ENCODE measurements at regions not wholly inside any gene's neighbourhood (a gene's known extent, or its start where the extent isn't known, plus 50 kb on each side); places are given as distances from the start of the nearest gene placed in this dataset.

- Histone ChIP-seq H3F3A (ENCODE audit: insufficient read depth) (no peaks in the 10 kb centered on the region), H3K4me1 (ENCODE audit: insufficient read depth) (no peaks in the 10 kb centered on the region), H3K9ac (no peak overlapping the region), H3K27ac (no peak overlapping the region), H4K20me1 (ENCODE audit: insufficient read depth) (no peaks in the 10 kb centered on the region), H3K4me3 (no peak overlapping the region), H3K9me2 (ENCODE audit: insufficient read depth) (peaks cover 4% of the 10 kb centered on the region; the same call in 1 of the 2 replicates), H3K27me3 (replicated peaks; ENCODE audit: insufficient read depth) (no peaks in the 10 kb centered on the region), H3K4me2 (ENCODE audit: unreplicated experiment) (no peak overlapping the region), H3K9me3 (ENCODE audit: low read depth) (no peaks in the 10 kb centered on the region), H3K79me2 (ENCODE audit: insufficient read depth) (no peaks in the 10 kb centered on the region), H2AFZ (no peak overlapping the region), H3K36me3 (ENCODE audit: low read depth) (no peaks in the 10 kb centered on the region)
- no peak for TF ChIP-seq EZH2 (IDR thresholded peaks at IDR 0.05; ENCODE audit: insufficient read depth, poor library complexity, severe bottlenecking)
- TF ChIP-seq EZH2phosphoT487 (IDR thresholded peaks at IDR 0.05; ENCODE audit: insufficient read depth, low read depth) = no peak
- in situ Hi-C loops (cut with MboI) = no loop called here
- DNase-seq = no peak
- 20 to 25% methylated on average over 3 of the region's 3 CpGs for WGBS, 2 experiments (ENCODE audit: low coverage in 1 of 2, low lambda C conversion rate in 2 of 2, missing lambda C conversion rate in 2 of 2)
Measured at GRCh38 chr7:110257673-110258072, 833.3 kb upstream of the LRRN3 start.

DNA sequence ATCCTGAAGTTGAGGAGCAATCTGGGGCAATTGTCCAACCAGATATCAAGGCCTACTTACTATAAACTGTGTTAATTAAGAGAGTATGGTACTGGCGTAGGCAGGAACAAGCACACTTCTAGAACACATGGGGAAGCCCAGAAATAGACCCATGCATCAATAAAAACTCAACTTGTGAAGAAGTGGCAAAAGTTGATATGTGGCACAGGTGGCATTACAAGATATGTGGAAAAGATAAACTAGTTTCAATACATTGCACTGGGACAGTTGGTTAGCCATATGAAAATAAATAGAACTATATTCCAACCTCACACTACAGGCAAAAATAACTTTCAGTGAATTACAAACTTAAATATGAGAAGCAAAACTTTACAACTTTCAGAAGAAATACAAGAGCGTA lies 828.7 kb upstream of the LRRN3 start:
- in situ Hi-C loops (cut with MboI) = no loop called here

GRCh38 chr7:110264288-110264687 lies 826.6 kb upstream of the LRRN3 start:
- Histone ChIP-seq H3K9ac (no peak overlapping the region), H3K27ac (no peak overlapping the region), H4K20me1 (ENCODE audit: insufficient read depth) (no peaks in the 10 kb centered on the region), H3K27me3 (replicated peaks; ENCODE audit: insufficient read depth) (no peaks in the 10 kb centered on the region), H3K9me2 (ENCODE audit: insufficient read depth) (peaks cover 4% of the 10 kb centered on the region; the same call in 1 of the 2 replicates), H3K9me3 (ENCODE audit: low read depth) (no peaks in the 10 kb centered on the region), H3K4me1 (ENCODE audit: insufficient read depth) (no peaks in the 10 kb centered on the region), H2AFZ (no peak overlapping the region), H3K4me2 (ENCODE audit: unreplicated experiment) (no peak overlapping the region), H3K36me3 (ENCODE audit: low read depth) (no peaks in the 10 kb centered on the region), H3K79me2 (ENCODE audit: insufficient read depth) (no peaks in the 10 kb centered on the region), H3K4me3 (no peak overlapping the region), H3F3A (ENCODE audit: insufficient read depth) (no peaks in the 10 kb centered on the region)
- no peak for DNase-seq
- 17 to 22% methylated on average over 5 of the region's 5 CpGs for WGBS, 2 experiments (ENCODE audit: low coverage in 1 of 2, low lambda C conversion rate in 2 of 2, missing lambda C conversion rate in 2 of 2)
- in situ Hi-C loops (cut with MboI) = no loop called here
- no peak for TF ChIP-seq EZH2phosphoT487 (IDR thresholded peaks at IDR 0.05; ENCODE audit: insufficient read depth, low read depth)
- no peak for TF ChIP-seq EZH2 (IDR thresholded peaks at IDR 0.05; ENCODE audit: insufficient read depth, poor library complexity, severe bottlenecking)

More for the DNA sequence above, 828.7 kb upstream of the LRRN3 start:
- no peaks in the 10 kb centered on the region for H3K79me2 ChIP-seq (ENCODE audit: insufficient read depth)
- H3K36me3 ChIP-seq (ENCODE audit: low read depth) = no peaks in the 10 kb centered on the region
- H3K4me3 ChIP-seq = no peak overlapping the region
- no peaks in the 10 kb centered on the region for H3K27me3 ChIP-seq (replicated peaks; ENCODE audit: insufficient read depth)
- no peak overlapping the region for H3K27ac ChIP-seq
- 9 to 10% methylated on average over 2 of the region's 2 CpGs for WGBS, 2 experiments (ENCODE audit: low coverage in 1 of 2, low lambda C conversion rate in 2 of 2, missing lambda C conversion rate in 2 of 2)
- no peaks in the 10 kb centered on the region for H3K9me3 ChIP-seq (ENCODE audit: low read depth)
- TF ChIP-seq EZH2phosphoT487 (IDR thresholded peaks at IDR 0.05; ENCODE audit: insufficient read depth, low read depth) (no peak), EZH2 (IDR thresholded peaks at IDR 0.05; ENCODE audit: insufficient read depth, poor library complexity, severe bottlenecking) (no peak)
- H3K9ac ChIP-seq = no peak overlapping the region
- no peaks in the 10 kb centered on the region for H3K4me1 ChIP-seq (ENCODE audit: insufficient read depth)
- no peak overlapping the region for H3K4me2 ChIP-seq (ENCODE audit: unreplicated experiment)
- H2AFZ ChIP-seq = no peak overlapping the region
- H3F3A ChIP-seq (ENCODE audit: insufficient read depth) = no peaks in the 10 kb centered on the region
- DNase-seq = no peak
- H3K9me2 ChIP-seq (ENCODE audit: insufficient read depth) = peaks cover 4% of the 10 kb centered on the region; the same call in 1 of the 2 replicates
- no peaks in the 10 kb centered on the region for H4K20me1 ChIP-seq (ENCODE audit: insufficient read depth)

GRCh38 chr7:110281362-110281761 lies 809.6 kb upstream of the LRRN3 start:
- no peak overlapping the region for H2AFZ ChIP-seq
- H3K9me3 ChIP-seq (ENCODE audit: low read depth) = no peaks in the 10 kb centered on the region
- DNase-seq = no peak
- H3K9me2 ChIP-seq (ENCODE audit: insufficient read depth) = no peaks in the 10 kb centered on the region
- no peaks in the 10 kb centered on the region for H3F3A ChIP-seq (ENCODE audit: insufficient read depth)
- in situ Hi-C loops (cut with MboI) = no loop called here
- no peaks in the 10 kb centered on the region for H4K20me1 ChIP-seq (ENCODE audit: insufficient read depth)
- no peak overlapping the region for H3K27ac ChIP-seq
- no peaks in the 10 kb centered on the region for H3K36me3 ChIP-seq (ENCODE audit: low read depth)
- no peak overlapping the region for H3K9ac ChIP-seq
- no peak overlapping the region for H3K4me3 ChIP-seq
- TF ChIP-seq EZH2phosphoT487 (IDR thresholded peaks at IDR 0.05; ENCODE audit: insufficient read depth, low read depth) = no peak
- no peak for TF ChIP-seq EZH2 (IDR thresholded peaks at IDR 0.05; ENCODE audit: insufficient read depth, poor library complexity, severe bottlenecking)
- H3K27me3 ChIP-seq (replicated peaks; ENCODE audit: insufficient read depth) = no peaks in the 10 kb centered on the region
- no peak overlapping the region for H3K4me2 ChIP-seq (ENCODE audit: unreplicated experiment)
- H3K4me1 ChIP-seq (ENCODE audit: insufficient read depth) = no peaks in the 10 kb centered on the region
- no peaks in the 10 kb centered on the region for H3K79me2 ChIP-seq (ENCODE audit: insufficient read depth)
- 31 to 34% methylated on average over 4 of the region's 4 CpGs for WGBS, 2 experiments (ENCODE audit: low coverage in 1 of 2, low lambda C conversion rate in 2 of 2, missing lambda C conversion rate in 2 of 2)

DNA sequence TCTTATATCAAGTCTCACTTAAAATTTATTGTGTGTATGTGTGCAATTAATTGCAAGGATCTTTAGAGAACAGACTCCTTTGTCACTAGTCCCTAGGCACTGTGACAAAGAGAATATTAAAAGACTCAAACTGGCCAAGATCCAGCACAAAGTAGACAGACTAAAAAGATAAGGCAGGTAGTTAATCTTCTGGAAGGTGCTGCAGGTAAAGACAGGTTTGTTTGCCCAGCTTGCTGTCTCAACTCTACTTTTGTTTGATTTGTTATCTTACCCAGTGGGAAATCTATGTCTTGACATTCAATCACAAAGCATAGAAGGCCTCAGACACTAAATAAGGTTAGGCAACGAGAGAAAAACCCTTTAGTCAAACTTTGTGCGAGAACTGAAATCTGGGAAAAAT lies 807.9 kb upstream of the LRRN3 start:
- DNase-seq = no peak
- Histone ChIP-seq H2AFZ (no peak overlapping the region), H3K9ac (no peak overlapping the region), H3K9me2 (ENCODE audit: insufficient read depth) (no peaks in the 10 kb centered on the region), H3K79me2 (ENCODE audit: insufficient read depth) (no peaks in the 10 kb centered on the region), H3K4me1 (ENCODE audit: insufficient read depth) (no peaks in the 10 kb centered on the region), H3K27me3 (replicated peaks; ENCODE audit: insufficient read depth) (no peaks in the 10 kb centered on the region), H3K27ac (no peak overlapping the region), H3F3A (ENCODE audit: insufficient read depth) (no peaks in the 10 kb centered on the region), H3K4me3 (no peak overlapping the region), H3K36me3 (ENCODE audit: low read depth) (no peaks in the 10 kb centered on the region), H4K20me1 (ENCODE audit: insufficient read depth) (no peaks in the 10 kb centered on the region), H3K4me2 (ENCODE audit: unreplicated experiment) (no peak overlapping the region), H3K9me3 (ENCODE audit: low read depth) (no peaks in the 10 kb centered on the region)
- 6 to 10% methylated on average over 2 of the region's 2 CpGs for WGBS, 2 experiments (ENCODE audit: low coverage in 1 of 2, low lambda C conversion rate in 2 of 2, missing lambda C conversion rate in 2 of 2)
- in situ Hi-C loops (cut with MboI) = no loop called here
- TF ChIP-seq EZH2phosphoT487 (IDR thresholded peaks at IDR 0.05; ENCODE audit: insufficient read depth, low read depth) (no peak), EZH2 (IDR thresholded peaks at IDR 0.05; ENCODE audit: insufficient read depth, poor library complexity, severe bottlenecking) (no peak)
